Stimulated activated CD4-positive, alpha-beta T cell treated with anti-CD3 and anti-CD28 coated beads, Interleukin-15, amount 100 ng/mL, for 48 hours (primary cell): ENCODE measurements at regions not wholly inside any gene's neighbourhood (a gene's known extent, or its start where the extent isn't known, plus 50 kb on each side); places are given as distances from the start of the nearest gene placed in this dataset.
"Not testable (repeated sequence)": the region's sequence is repeated elsewhere in the genome, so short reads cannot be mapped to it uniquely, and the experiment has no call there.

Source experiments
- DNase-seq, 2 donors: peaks; one replicate each; pipeline ENCODE4 v3.0.0-alpha.2; 2020; ENCODE audit warnings: low read depth in 2 of 2

DNA sequence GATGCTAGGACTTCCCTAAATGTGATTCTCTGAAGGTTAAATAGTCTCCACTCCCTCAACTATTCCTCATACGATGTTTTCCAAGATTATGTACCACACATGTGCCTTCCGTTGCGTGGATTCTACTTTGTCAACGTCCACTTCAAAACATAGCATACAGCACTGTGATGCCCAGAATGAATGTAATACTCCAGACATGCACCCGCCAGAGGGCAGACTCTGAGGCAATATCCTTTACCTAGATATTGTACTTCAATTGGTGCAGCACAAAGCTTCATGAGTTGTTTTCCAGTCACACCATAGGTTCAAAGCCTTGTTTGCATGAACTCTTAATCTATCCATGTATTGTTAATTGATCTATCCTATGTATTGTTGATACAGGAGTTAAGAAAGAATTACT is 201.0 kb upstream of the NABP1 start:
- no peak for DNase-seq

DNA sequence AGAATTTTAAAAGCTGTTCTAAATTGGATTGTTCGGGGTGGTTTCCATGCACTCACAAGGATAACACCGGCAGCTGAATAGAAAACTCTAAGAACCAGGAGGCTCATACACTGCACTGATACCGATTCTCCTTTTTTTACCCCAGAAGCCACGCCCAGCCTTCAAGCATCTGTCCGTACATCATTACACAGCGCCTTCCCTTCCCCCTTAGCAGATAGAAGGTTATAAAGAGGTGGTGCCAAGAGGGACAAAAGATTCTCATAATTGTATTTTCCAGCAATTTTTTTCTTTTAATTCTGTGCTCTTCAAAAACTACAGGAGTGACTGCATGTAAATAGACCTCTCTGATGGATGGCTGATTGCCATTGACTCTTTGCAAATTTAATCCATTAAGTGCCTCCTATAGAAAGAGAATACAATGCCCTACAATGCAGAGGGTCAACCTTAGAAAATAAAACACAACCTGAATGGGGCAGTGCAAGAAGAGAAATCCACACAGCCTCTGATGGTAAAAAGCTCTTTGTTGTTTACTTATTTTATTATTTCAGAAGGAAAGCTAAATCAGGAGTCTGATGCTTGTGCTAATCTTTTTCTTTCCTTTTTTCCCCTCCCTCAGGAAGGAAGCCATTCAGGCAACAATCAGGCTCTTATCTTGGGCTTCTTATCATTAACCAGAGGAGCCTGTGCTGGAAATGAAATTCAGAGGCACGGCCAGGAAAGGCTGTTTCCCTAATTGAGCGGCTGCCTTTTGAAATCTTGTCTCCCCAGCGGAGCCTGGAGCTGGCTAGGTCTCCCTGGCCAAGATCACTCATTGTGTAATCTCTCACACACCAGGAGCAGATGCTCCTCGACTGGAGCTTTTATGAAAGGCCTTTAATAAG is 198.9 kb upstream of the NABP1 start:
- no peak for DNase-seq

- DNase-seq = no peak
Measured at GRCh38 chr2:191479680-191480023, 198.3 kb upstream of the NABP1 start.

- DNase-seq = no peak
Measured at GRCh38 chr2:191481305-191482070, 196.4 kb upstream of the NABP1 start.

- no peak for DNase-seq
Measured at GRCh38 chr2:191483117-191483516, 194.8 kb upstream of the NABP1 start.

DNA sequence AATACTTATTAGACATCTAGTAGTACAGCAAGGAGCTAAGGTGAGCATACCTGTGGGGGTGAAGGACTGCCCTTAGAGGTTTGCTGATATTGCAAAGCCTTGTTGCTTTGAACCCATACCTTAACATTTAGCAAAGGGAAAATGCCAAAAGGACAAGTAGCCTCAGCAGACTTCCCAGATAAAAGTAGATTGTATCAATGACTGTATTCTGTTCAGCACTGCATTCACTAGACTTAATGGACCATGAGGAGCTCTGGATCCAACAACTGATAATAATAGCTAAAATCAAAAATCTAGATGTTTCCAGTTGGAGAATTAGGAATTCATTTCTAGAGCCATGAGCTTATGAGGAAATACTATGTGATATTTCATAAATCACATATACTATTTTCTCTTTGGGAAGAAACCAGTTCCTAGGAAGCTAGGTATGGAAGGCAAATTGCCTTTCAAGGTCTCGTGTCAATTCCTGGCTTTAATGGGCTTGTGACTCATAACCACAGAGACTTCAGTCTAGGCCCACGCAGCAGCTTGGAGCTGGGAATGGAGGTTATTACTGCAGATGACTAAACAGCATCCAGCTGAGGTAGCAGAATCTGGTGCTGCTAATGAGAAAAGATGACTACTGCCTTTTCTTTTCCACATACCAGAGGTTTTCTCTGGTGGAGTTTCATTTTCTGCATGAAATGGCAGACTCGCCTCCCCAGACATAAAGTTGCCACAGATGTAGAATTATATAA is 191.2 kb upstream of the NABP1 start:
- DNase-seq = no peak

- no peak for DNase-seq
Measured at GRCh38 chr2:191488135-191488534, 189.8 kb upstream of the NABP1 start.

- DNase-seq = no peak
Measured at GRCh38 chr2:191489177-191489576, 188.8 kb upstream of the NABP1 start.

DNA sequence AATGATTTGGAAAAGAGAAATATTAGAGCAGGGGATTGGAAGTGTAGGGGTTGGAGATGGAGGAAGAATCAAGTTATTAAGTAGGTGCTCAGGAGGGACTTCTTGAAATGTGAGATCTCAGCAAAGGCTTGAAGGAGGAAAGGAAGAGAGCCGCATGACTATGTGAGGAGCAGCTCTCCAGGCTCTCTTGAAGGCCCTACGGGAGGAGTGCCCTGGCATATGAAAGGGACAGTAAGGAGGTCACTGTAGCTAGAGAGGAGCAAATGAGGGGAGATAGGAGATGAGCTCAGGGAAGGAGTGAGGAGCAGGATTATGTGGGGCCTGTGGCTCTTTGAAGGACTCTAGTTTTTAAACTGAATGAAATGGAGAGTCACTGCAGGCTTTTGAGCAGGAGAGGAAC is 181.1 kb upstream of the NABP1 start:
- no peak for DNase-seq

- DNase-seq = no peak
Measured at GRCh38 chr2:191497822-191498221, 180.1 kb upstream of the NABP1 start.

DNA sequence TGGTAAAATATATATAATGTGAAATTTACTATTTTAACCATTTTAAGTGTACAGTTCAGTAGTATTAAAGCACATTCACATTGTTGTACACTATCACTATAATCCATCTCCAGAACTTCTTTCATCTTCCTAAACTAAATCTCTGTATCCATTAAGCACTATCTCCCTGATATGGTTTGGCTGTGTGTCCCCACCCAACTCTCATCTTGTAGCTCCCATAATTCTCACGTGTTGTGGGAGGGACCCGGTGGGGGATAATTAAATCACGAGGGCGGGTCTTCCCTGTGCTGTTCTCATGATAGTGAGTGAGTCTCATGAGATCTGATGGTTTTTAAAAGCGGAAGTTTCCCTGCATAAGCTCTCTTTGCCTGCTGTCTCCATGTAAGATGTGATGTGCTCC is 178.9 kb upstream of the NABP1 start:
- DNase-seq = no peak

GRCh38 chr2:191499874-191500565 is 177.9 kb upstream of the NABP1 start:
- DNase-seq = no peak

DNA sequence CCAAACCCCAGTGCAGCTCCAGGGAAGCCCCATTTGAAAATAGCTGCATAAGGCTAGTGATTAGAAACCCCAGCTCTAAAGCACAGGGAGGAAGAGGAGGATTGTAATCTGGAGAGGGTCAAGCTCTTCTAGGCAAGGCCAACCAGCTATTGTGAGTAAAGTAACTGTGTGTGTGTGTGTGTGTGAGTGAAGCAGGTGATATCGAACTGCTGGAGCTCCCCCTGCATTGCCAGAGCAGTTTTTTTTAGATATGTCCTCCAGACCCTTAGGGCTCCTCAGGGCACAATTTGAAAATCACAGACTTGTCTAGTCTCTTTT is 177.4 kb upstream of the NABP1 start:
- DNase-seq = no peak

GRCh38 chr2:191500884-191501560 is 176.9 kb upstream of the NABP1 start:
- DNase-seq = no peak

DNA sequence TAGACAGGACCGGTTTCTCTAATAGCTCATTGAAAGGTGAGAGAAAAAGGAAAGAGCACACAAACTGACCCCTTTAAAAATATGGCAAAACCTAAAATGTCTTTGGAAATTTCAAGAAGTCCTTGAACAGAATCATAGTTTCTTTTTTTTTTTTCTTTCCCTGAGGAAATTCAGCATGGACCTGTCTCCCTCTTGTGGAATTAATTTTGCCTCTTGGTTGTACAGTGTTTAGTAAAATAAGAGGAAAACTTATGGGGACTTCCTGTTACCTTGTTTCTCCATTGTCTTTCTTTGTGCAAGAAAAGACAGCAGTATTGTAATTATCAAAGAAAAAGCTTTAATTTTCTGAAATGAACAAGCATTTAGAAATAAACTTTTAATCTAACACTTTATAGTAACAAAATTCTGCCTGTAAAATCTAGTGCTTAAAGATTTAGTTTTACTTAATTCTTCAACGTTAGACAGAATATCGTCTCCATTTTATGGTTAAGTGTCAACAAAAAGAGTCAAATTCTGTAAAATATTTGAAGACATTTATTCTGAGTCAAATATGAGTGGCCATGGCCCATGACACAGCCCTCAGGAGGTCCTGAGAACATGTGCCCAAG is 176.3 kb upstream of the NABP1 start:
- DNase-seq = no peak

GRCh38 chr2:191506515-191506914 is 171.4 kb upstream of the NABP1 start:
- no peak for DNase-seq

GRCh38 chr2:191507252-191507853 is 170.6 kb upstream of the NABP1 start:
- DNase-seq = not testable (repeated sequence)

GRCh38 chr2:191508738-191509137 is 169.2 kb upstream of the NABP1 start:
- DNase-seq = no peak

GRCh38 chr2:191512216-191512835 is 165.6 kb upstream of the NABP1 start:
- no peak for DNase-seq

GRCh38 chr2:191512874-191513273 is 165.1 kb upstream of the NABP1 start:
- DNase-seq = no peak
